ENCODE measurements at regions not wholly inside any gene's neighbourhood (a gene's known extent, or its start where the extent isn't known, plus 50 kb on each side); places are given as distances from the start of the nearest gene placed in this dataset.

DNA sequence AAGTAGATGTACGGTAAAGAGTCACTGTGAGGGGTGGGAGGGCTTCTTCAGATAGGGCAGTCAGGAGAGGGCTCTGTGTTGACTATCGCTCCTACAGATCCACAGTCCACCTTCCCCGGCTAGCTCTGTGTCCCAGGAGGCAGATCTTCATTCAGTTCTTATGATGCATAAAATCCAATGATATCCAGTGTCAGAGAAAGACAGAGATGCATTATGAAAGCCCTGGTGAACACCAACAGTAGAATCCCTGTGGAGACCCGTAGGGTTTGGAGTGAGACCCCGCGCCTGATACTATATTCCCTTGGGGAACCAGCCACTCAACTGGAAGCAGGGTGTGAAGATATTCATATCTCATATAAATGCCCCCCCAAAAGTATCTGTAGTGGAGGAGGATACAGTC is 119.8 kb upstream of the SLCO3A1 start:
- 89% methylated on average over 5 of the region's 6 CpGs for WGBS
- no peaks in the 10 kb centered on the region for H3K4me1 ChIP-seq (ENCODE audit: insufficient read depth, low read length)
- no peak overlapping the region for H3K9ac ChIP-seq (ENCODE audit: low read depth, low read length)
- H3K27ac ChIP-seq (ENCODE audit: low read depth, low read length): no peak overlapping the region
- H3K9me3 ChIP-seq (ENCODE audit: insufficient read depth, low read depth, low read length): no peaks in the 10 kb centered on the region
- no peaks in the 10 kb centered on the region for H3K36me3 ChIP-seq (ENCODE audit: insufficient read depth, low read length)
- H3K27me3 ChIP-seq (ENCODE audit: insufficient read depth, low read length): no peaks in the 10 kb centered on the region
- no peak overlapping the region for H3K4me3 ChIP-seq (ENCODE audit: low read length)

- 92% methylated on average over 13 of the region's 13 CpGs for WGBS
- H3K4me3 ChIP-seq (ENCODE audit: low read length): no peak overlapping the region
These were observed 116.2 kb upstream of the SLCO3A1 start for GRCh38 chr15:91737151-91737818.

DNA sequence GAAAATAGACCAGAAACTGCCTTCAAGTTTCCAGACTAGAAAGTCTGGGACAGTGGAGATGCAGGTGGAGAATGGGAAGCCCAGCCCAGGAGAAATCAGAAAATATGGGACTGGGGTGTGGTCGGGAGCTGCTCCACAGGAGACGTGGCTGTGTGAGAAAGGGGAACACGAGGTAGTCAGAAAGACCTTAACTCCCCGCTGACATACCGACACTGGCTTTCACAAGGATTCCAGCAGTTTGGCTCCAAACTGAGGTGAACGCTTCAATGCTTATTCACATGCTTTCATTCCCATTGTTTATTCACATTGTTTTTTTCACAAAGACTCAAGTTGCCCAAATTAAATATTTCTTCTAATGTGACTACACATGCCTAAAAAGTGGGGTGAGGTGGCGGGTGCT is 111.5 kb upstream of the SLCO3A1 start:
- Histone ChIP-seq H3K4me1 (ENCODE audit: insufficient read depth, low read length) (no peaks in the 10 kb centered on the region), H3K4me3 (ENCODE audit: low read length) (no peak overlapping the region)
- 81% methylated on average over 6 of the region's 7 CpGs for WGBS

More at GRCh38 chr15:91737151-91737818, 116.2 kb upstream of the SLCO3A1 start:
- no peaks in the 10 kb centered on the region for H3K36me3 ChIP-seq (ENCODE audit: insufficient read depth, low read length)
- no peaks in the 10 kb centered on the region for H3K9me3 ChIP-seq (ENCODE audit: insufficient read depth, low read depth, low read length)
- H3K27ac ChIP-seq (ENCODE audit: low read depth, low read length): no peak overlapping the region
- no peak overlapping the region for H3K9ac ChIP-seq (ENCODE audit: low read depth, low read length)
- no peaks in the 10 kb centered on the region for H3K4me1 ChIP-seq (ENCODE audit: insufficient read depth, low read length)
- no peaks in the 10 kb centered on the region for H3K27me3 ChIP-seq (ENCODE audit: insufficient read depth, low read length)

GRCh38 chr15:91751611-91752010 is 101.9 kb upstream of the SLCO3A1 start:
- Histone ChIP-seq H3K4me1 (ENCODE audit: insufficient read depth, low read length) (no peaks in the 10 kb centered on the region; the same call in 1 of the 2 replicates), H3K36me3 (ENCODE audit: insufficient read depth, low read length) (no peaks in the 10 kb centered on the region), H3K9ac (ENCODE audit: low read depth, low read length) (no peak overlapping the region), H3K4me3 (ENCODE audit: low read length) (no peak overlapping the region), H3K27me3 (ENCODE audit: insufficient read depth, low read length) (no peaks in the 10 kb centered on the region), H3K9me3 (ENCODE audit: insufficient read depth, low read depth, low read length) (peaks cover 24% of the 10 kb centered on the region), H3K27ac (ENCODE audit: low read depth, low read length) (no peak overlapping the region)
- 98% methylated on average over 2 of the region's 2 CpGs for WGBS

More for the DNA sequence above, 111.5 kb upstream of the SLCO3A1 start:
- no peak overlapping the region for H3K27ac ChIP-seq (ENCODE audit: low read depth, low read length)
- no peaks in the 10 kb centered on the region for H3K27me3 ChIP-seq (ENCODE audit: insufficient read depth, low read length)
- H3K9ac ChIP-seq (ENCODE audit: low read depth, low read length): no peak overlapping the region
- H3K36me3 ChIP-seq (ENCODE audit: insufficient read depth, low read length): no peaks in the 10 kb centered on the region
- H3K9me3 ChIP-seq (ENCODE audit: insufficient read depth, low read depth, low read length): peaks cover 11% of the 10 kb centered on the region

DNA sequence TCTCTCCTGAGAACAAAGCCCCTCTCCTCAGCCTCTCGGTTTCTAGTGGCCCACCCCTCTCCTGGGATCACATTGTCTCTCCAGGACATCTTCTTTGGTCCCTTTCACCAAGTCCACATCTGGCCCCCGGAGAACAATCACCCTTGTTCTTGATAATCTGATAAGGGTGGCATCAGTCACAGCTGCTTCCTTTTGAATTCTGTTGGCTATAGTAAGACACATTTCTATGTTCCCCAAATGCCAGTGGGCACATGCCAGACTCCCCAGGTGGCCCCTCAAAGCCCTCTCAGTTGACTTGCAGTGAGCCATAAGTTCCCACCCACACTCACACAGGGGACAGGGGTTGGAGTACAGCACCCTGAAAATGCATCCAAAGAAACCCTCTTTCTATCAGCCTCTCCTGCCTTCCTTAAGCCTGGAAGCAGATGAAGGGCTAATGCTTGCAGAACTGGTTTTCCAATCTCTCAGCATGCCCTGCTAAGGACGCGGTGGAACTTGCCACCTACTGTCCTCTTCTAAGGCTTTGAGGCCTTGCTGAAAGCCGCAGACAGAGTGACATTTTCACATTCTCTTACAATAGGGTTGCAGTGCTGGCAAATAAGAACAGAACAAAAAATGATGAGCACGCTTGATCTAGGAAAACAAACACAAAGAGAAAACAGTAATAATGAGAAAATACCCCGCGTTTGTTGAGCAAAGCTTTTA is 101.3 kb upstream of the SLCO3A1 start:
- no peaks in the 10 kb centered on the region; the same call in 1 of the 2 replicates for H3K4me1 ChIP-seq (ENCODE audit: insufficient read depth, low read length)
- 88% methylated on average over 8 of the region's 8 CpGs for WGBS
- no peak overlapping the region for H3K4me3 ChIP-seq (ENCODE audit: low read length)
- H3K9me3 ChIP-seq (ENCODE audit: insufficient read depth, low read depth, low read length): peaks cover 20% of the 10 kb centered on the region
- H3K27ac ChIP-seq (ENCODE audit: low read depth, low read length): no peak overlapping the region
- no peak overlapping the region for H3K9ac ChIP-seq (ENCODE audit: low read depth, low read length)
- no peaks in the 10 kb centered on the region for H3K27me3 ChIP-seq (ENCODE audit: insufficient read depth, low read length)
- no peaks in the 10 kb centered on the region for H3K36me3 ChIP-seq (ENCODE audit: insufficient read depth, low read length)

GRCh38 chr15:91759560-91759959 is 93.9 kb upstream of the SLCO3A1 start:
- Histone ChIP-seq H3K4me1 (ENCODE audit: insufficient read depth, low read length) (peaks cover 6% of the 10 kb centered on the region), H3K27me3 (ENCODE audit: insufficient read depth, low read length) (no peaks in the 10 kb centered on the region), H3K9ac (ENCODE audit: low read depth, low read length) (no peak overlapping the region), H3K9me3 (ENCODE audit: insufficient read depth, low read depth, low read length) (no peaks in the 10 kb centered on the region), H3K4me3 (ENCODE audit: low read length) (no peak overlapping the region), H3K27ac (ENCODE audit: low read depth, low read length) (no peak overlapping the region), H3K36me3 (ENCODE audit: insufficient read depth, low read length) (no peaks in the 10 kb centered on the region)
- WGBS: 97% methylated on average over 2 of the region's 2 CpGs

DNA sequence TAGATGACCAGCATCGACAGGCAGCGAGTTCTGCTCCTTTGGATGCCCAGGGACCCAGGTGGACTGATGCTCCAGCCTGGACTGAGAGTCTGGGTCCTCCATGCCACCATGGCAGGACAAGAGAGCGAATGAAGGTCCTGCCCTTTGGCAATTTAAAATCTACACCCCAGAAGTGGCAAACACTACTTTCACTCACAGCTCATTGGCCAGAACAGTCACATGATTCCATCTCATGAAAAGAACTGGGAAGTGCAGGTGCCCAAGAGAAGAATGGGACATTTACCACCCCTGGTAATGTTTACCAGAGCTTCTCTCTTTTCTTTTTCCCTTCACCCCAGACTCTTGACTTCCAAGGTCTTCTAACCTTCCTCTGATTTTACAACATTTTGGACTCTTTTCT is 87.8 kb upstream of the SLCO3A1 start:
- WGBS: 94% methylated on average over 3 of the region's 3 CpGs
- Histone ChIP-seq H3K4me3 (ENCODE audit: low read length) (no peak overlapping the region), H3K27ac (ENCODE audit: low read depth, low read length) (no peak overlapping the region), H3K27me3 (ENCODE audit: insufficient read depth, low read length) (peaks cover 7% of the 10 kb centered on the region), H3K36me3 (ENCODE audit: insufficient read depth, low read length) (no peaks in the 10 kb centered on the region), H3K4me1 (ENCODE audit: insufficient read depth, low read length) (peaks cover 14% of the 10 kb centered on the region), H3K9ac (ENCODE audit: low read depth, low read length) (no peak overlapping the region), H3K9me3 (ENCODE audit: insufficient read depth, low read depth, low read length) (no peaks in the 10 kb centered on the region)

DNA sequence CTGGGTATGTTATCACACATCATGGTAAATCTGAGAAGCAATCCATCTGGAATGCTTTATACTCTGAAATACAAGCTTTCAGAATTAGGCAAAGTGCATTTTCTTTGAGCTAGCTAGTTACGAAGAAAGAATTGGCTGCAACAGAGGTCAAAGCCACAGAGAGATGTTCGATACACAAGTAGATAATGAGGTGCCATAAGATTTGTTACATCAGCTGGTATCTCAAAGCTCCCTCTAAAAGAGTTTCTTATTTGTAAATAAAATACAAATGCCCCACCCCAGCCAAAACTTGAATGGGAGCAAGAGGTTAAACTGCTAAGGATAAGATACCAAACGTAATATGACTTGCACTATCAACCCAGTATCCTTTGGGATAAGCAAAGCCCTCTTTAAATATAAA is 84.0 kb upstream of the SLCO3A1 start:
- H3K36me3 ChIP-seq (ENCODE audit: insufficient read depth, low read length): no peaks in the 10 kb centered on the region
- H3K4me3 ChIP-seq (ENCODE audit: low read length): no peak overlapping the region
- no peak overlapping the region for H3K9ac ChIP-seq (ENCODE audit: low read depth, low read length)
- peaks cover 7% of the 10 kb centered on the region for H3K27me3 ChIP-seq (ENCODE audit: insufficient read depth, low read length)
- no peak overlapping the region for H3K27ac ChIP-seq (ENCODE audit: low read depth, low read length)
- H3K9me3 ChIP-seq (ENCODE audit: insufficient read depth, low read depth, low read length): no peaks in the 10 kb centered on the region
- WGBS: 90% methylated on average over 3 of the region's 3 CpGs
- peaks cover 8% of the 10 kb centered on the region for H3K4me1 ChIP-seq (ENCODE audit: insufficient read depth, low read length)

GRCh38 chr15:91769894-91770293 is 83.6 kb upstream of the SLCO3A1 start:
- Histone ChIP-seq H3K9ac (ENCODE audit: low read depth, low read length) (no peak overlapping the region), H3K36me3 (ENCODE audit: insufficient read depth, low read length) (no peaks in the 10 kb centered on the region), H3K27ac (ENCODE audit: low read depth, low read length) (no peak overlapping the region), H3K9me3 (ENCODE audit: insufficient read depth, low read depth, low read length) (no peaks in the 10 kb centered on the region), H3K4me1 (ENCODE audit: insufficient read depth, low read length) (peaks cover 4% of the 10 kb centered on the region; the same call in 1 of the 2 replicates), H3K4me3 (ENCODE audit: low read length) (no peak overlapping the region), H3K27me3 (ENCODE audit: insufficient read depth, low read length) (peaks cover 7% of the 10 kb centered on the region)
- WGBS: 95% methylated on average over 8 of the region's 8 CpGs

DNA sequence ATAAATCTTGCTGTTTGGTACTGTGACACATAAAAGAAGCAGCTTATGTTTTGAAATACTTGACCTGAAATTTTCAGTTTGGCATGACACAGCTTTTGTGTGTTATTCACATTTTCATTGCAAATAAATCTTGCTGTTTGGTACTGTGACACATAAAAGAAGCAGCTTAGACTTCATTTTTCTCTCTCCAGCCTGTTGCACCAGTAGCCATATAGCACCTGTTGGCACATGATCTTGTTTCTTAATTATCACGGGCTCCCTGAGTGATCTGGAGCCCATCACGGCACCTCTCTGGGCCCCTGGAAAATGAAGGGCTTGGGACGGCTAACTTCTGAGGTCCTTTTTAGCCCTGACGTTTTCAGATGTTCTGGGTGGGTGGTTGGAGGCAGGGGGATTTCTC is 77.4 kb upstream of the SLCO3A1 start:
- 92% methylated on average over 3 of the region's 4 CpGs for WGBS
- Histone ChIP-seq H3K4me1 (ENCODE audit: insufficient read depth, low read length) (no peaks in the 10 kb centered on the region), H3K4me3 (ENCODE audit: low read length) (no peak overlapping the region), H3K36me3 (ENCODE audit: insufficient read depth, low read length) (no peaks in the 10 kb centered on the region), H3K9ac (ENCODE audit: low read depth, low read length) (no peak overlapping the region), H3K9me3 (ENCODE audit: insufficient read depth, low read depth, low read length) (no peaks in the 10 kb centered on the region), H3K27me3 (ENCODE audit: insufficient read depth, low read length) (no peaks in the 10 kb centered on the region), H3K27ac (ENCODE audit: low read depth, low read length) (no peak overlapping the region)

GRCh38 chr15:91779960-91780359 is 73.5 kb upstream of the SLCO3A1 start:
- no peak overlapping the region for H3K4me3 ChIP-seq (ENCODE audit: low read length)
- H3K9me3 ChIP-seq (ENCODE audit: insufficient read depth, low read depth, low read length): no peaks in the 10 kb centered on the region
- 78% methylated on average over 5 of the region's 5 CpGs for WGBS
- H3K27ac ChIP-seq (ENCODE audit: low read depth, low read length): no peak overlapping the region
- H3K36me3 ChIP-seq (ENCODE audit: insufficient read depth, low read length): no peaks in the 10 kb centered on the region
- no peak overlapping the region for H3K9ac ChIP-seq (ENCODE audit: low read depth, low read length)
- H3K27me3 ChIP-seq (ENCODE audit: insufficient read depth, low read length): no peaks in the 10 kb centered on the region
- no peaks in the 10 kb centered on the region for H3K4me1 ChIP-seq (ENCODE audit: insufficient read depth, low read length)
